D721Med (cell line): ENCODE measurements at regions not wholly inside any gene's neighbourhood (a gene's known extent, or its start where the extent isn't known, plus 50 kb on each side); places are given as distances from the start of the nearest gene placed in this dataset.
"Not testable (repeated sequence)": the region's sequence is repeated elsewhere in the genome, so short reads cannot be mapped to it uniquely, and the experiment has no call there.

Experiments used
- DNase-seq: peaks from one replicate; pipeline ENCODE4 v3.0.0; 2011; ENCODE audit warnings: low spot score; ENCODE audit not compliant: insufficient read length
- FAIRE-seq: peaks from 2 replicates; lab custom pipeline; 2011; peaks lifted over from hg19 to GRCh38; lab: Jason Lieb, UNC
- CTCF ChIP-seq: IDR thresholded peaks from 2 replicates; pipeline ENCODE4 v1.5.1; 2012; ENCODE audit warnings: mild to moderate bottlenecking, control low read depth; ENCODE audit not compliant: insufficient read depth; ENCODE audit errors: missing control alignments

- no peak for FAIRE-seq
- no peak for TF ChIP-seq CTCF
- DNase-seq: no peak
Measured at GRCh38 chr11:8768625-8769333, 86.2 kb downstream of the RPL27A start.

GRCh38 chr11:8772571-8773519 lies 90.3 kb downstream of the RPL27A start:
- FAIRE-seq (no peak), DNase-seq (no peak)
- no peak for TF ChIP-seq CTCF

GRCh38 chr11:8773916-8774539 lies 91.4 kb downstream of the RPL27A start:
- no peak for FAIRE-seq
- no peak for TF ChIP-seq CTCF
- no peak for DNase-seq

- not testable (repeated sequence) for DNase-seq, FAIRE-seq
Measured at GRCh38 chr11:8774916-8775315, 92.3 kb downstream of the RPL27A start.

- no peak for TF ChIP-seq CTCF
- FAIRE-seq (no peak), DNase-seq (no peak)
Measured at GRCh38 chr11:8775332-8775731, 92.7 kb downstream of the RPL27A start.

GRCh38 chr11:8775734-8776133 lies 93.1 kb downstream of the RPL27A start:
- DNase-seq (no peak), FAIRE-seq (no peak)
- TF ChIP-seq CTCF: no peak

- TF ChIP-seq CTCF: no peak
- FAIRE-seq: no peak
- DNase-seq: no peak
Measured at GRCh38 chr11:8776209-8776608, 93.6 kb downstream of the RPL27A start.
